ENCODE measurements at regions not wholly inside any gene's neighbourhood (a gene's known extent, or its start where the extent isn't known, plus 50 kb on each side); places are given as distances from the start of the nearest gene placed in this dataset.

GRCh38 chr11:120044011-120044675, 93.8 kb downstream of the TRIM29 start:
- no peak for TF ChIP-seq CTCF (IDR thresholded peaks at IDR 0.05)
- Histone ChIP-seq H3K4me1 (ENCODE audit: control insufficient read depth in 1 of 2, low read depth in 2 of 2) (no peaks in the 10 kb centered on the region), H3K36me3 (no peaks in the 10 kb centered on the region), H3K27me3 (replicated peaks; ENCODE audit: insufficient read depth) (no peaks in the 10 kb centered on the region), H3K4me3 (no peak overlapping the region), H3K9me3 (peaks cover 6% of the 10 kb centered on the region), H3K27ac (no peak overlapping the region)
- no peak for DNase-seq (ENCODE audit: low spot score)
- no peak for ATAC-seq (ENCODE audit: insufficient number of reproducible peaks, low FRiP score, low read depth)

- TF ChIP-seq CTCF (IDR thresholded peaks at IDR 0.05): no peak
- H3K4me1 ChIP-seq (ENCODE audit: control insufficient read depth in 1 of 2, low read depth in 2 of 2): no peaks in the 10 kb centered on the region
- H3K9me3 ChIP-seq: peaks cover 6% of the 10 kb centered on the region
- no peaks in the 10 kb centered on the region for H3K27me3 ChIP-seq (replicated peaks; ENCODE audit: insufficient read depth)
- no peak for ATAC-seq (ENCODE audit: insufficient number of reproducible peaks, low FRiP score, low read depth)
- H3K36me3 ChIP-seq: no peaks in the 10 kb centered on the region
- no peak overlapping the region for H3K27ac ChIP-seq
- DNase-seq (ENCODE audit: low spot score): no peak
- no peak overlapping the region for H3K4me3 ChIP-seq
These were observed 94.5 kb downstream of the TRIM29 start for GRCh38 chr11:120043328-120043945.

- no peaks in the 10 kb centered on the region for H3K36me3 ChIP-seq
- peaks cover 3% of the 10 kb centered on the region for H3K9me3 ChIP-seq
- DNase-seq (ENCODE audit: low spot score): no peak
- no peaks in the 10 kb centered on the region for H3K27me3 ChIP-seq (replicated peaks; ENCODE audit: insufficient read depth)
- TF ChIP-seq CTCF (IDR thresholded peaks at IDR 0.05): no peak
- no peak overlapping the region for H3K4me3 ChIP-seq
- H3K4me1 ChIP-seq (ENCODE audit: control insufficient read depth in 1 of 2, low read depth in 2 of 2): no peaks in the 10 kb centered on the region
- no peak overlapping the region for H3K27ac ChIP-seq
- no peak for ATAC-seq (ENCODE audit: insufficient number of reproducible peaks, low FRiP score, low read depth)
These were observed 96.3 kb downstream of the TRIM29 start for GRCh38 chr11:120041625-120042024.

GRCh38 chr11:120040151-120040840, 97.6 kb downstream of the TRIM29 start:
- Histone ChIP-seq H3K4me1 (ENCODE audit: control insufficient read depth in 1 of 2, low read depth in 2 of 2) (no peaks in the 10 kb centered on the region), H3K9me3 (peaks cover 3% of the 10 kb centered on the region), H3K36me3 (no peaks in the 10 kb centered on the region), H3K4me3 (no peak overlapping the region), H3K27me3 (replicated peaks; ENCODE audit: insufficient read depth) (no peaks in the 10 kb centered on the region), H3K27ac (no peak overlapping the region)
- no peak for TF ChIP-seq CTCF (IDR thresholded peaks at IDR 0.05)
- DNase-seq (ENCODE audit: low spot score) (no peak), ATAC-seq (ENCODE audit: insufficient number of reproducible peaks, low FRiP score, low read depth) (no peak)

GRCh38 chr11:120039039-120039438, 98.9 kb downstream of the TRIM29 start:
- Histone ChIP-seq H3K4me3 (no peak overlapping the region), H3K27ac (no peak overlapping the region), H3K27me3 (replicated peaks; ENCODE audit: insufficient read depth) (no peaks in the 10 kb centered on the region), H3K9me3 (peaks cover 3% of the 10 kb centered on the region), H3K36me3 (no peaks in the 10 kb centered on the region), H3K4me1 (ENCODE audit: control insufficient read depth in 1 of 2, low read depth in 2 of 2) (no peaks in the 10 kb centered on the region)
- TF ChIP-seq CTCF (IDR thresholded peaks at IDR 0.05): no peak
- no peak for DNase-seq (ENCODE audit: low spot score)
- ATAC-seq (ENCODE audit: insufficient number of reproducible peaks, low FRiP score, low read depth): no peak
